SU-DHL-6 (cell line): ENCODE measurements at regions not wholly inside any gene's neighbourhood (a gene's known extent, or its start where the extent isn't known, plus 50 kb on each side); places are given as distances from the start of the nearest gene placed in this dataset.
"Not testable (repeated sequence)": the region's sequence is repeated elsewhere in the genome, so short reads cannot be mapped to it uniquely, and the experiment has no call there.

Experiments used
- H2AFZ ChIP-seq: fragments of 200-600 bp; sonication (generic); 2 replicates; pipeline ENCODE4 v1.6.1; 2014; ENCODE audit warnings: low read depth, mild to moderate bottlenecking, moderate library complexity, mixed read lengths, antibody characterized with exemption, low read length; ENCODE audit not compliant: severe bottlenecking
- H3F3A ChIP-seq: fragments of 200-600 bp; shearing (Covaris generic); 2 replicates; pipeline ENCODE4 v1.6.0; 2016; ENCODE audit warnings: antibody characterized with exemption, mild to moderate bottlenecking; ENCODE audit not compliant: insufficient read depth
- H3K27ac ChIP-seq: fragments of 200-600 bp; sonication (generic); 2 replicates; pipeline ENCODE4 v1.5.1; 2016; ENCODE audit warnings: low read depth, mild to moderate bottlenecking, low read length, moderate library complexity, mixed read lengths
- H3K27me3 ChIP-seq: fragments of 200-600 bp; sonication (generic), shearing (Covaris generic); 2 replicates; pipeline ENCODE4 v1.6.0; 2014; ENCODE audit warnings: mild to moderate bottlenecking, low read length
- H3K36me3 ChIP-seq: fragments of 200-600 bp; sonication (generic); 2 replicates; pipeline ENCODE4 v1.6.1; 2014; ENCODE audit warnings: mild to moderate bottlenecking, low read length, mixed read lengths
- H3K4me2 ChIP-seq: fragments of 300-600, 200-600 bp; shearing (Covaris generic), sonication (generic); 2 replicates; pipeline ENCODE4 v1.6.0; 2014; ENCODE audit warnings: low read length, low read depth, mild to moderate bottlenecking; ENCODE audit not compliant: poor library complexity, severe bottlenecking
- H3K4me3 ChIP-seq: fragments of 200-600 bp; sonication (generic); 2 replicates; pipeline ENCODE4 v1.5.1; 2014; ENCODE audit warnings: antibody characterized with exemption, low read length, mild to moderate bottlenecking, mixed read lengths; ENCODE audit not compliant: insufficient read depth, poor library complexity, severe bottlenecking
- H3K79me2 ChIP-seq: fragments of 200-600 bp; sonication (generic); 2 replicates; pipeline ENCODE4 v1.6.1; 2014; ENCODE audit warnings: mild to moderate bottlenecking, low read length, moderate library complexity; ENCODE audit not compliant: insufficient read depth
- H3K9ac ChIP-seq: fragments of 200-600 bp; sonication (generic); 2 replicates; pipeline ENCODE4 v1.7.0; 2014; ENCODE audit warnings: mild to moderate bottlenecking, low read length
- H3K9me2 ChIP-seq: fragments of 200-600 bp; sonication (generic); replicated peaks from 2 replicates; pipeline ENCODE4 v1.6.1; 2014; ENCODE audit warnings: low read length; ENCODE audit not compliant: insufficient read depth
- H3K9me3 ChIP-seq: fragments of 200-600 bp; sonication (generic); 2 replicates; pipeline ENCODE4 v1.6.1; 2014; ENCODE audit warnings: low read length, mixed read lengths; ENCODE audit not compliant: insufficient read depth
- H4K20me1 ChIP-seq: fragments of 200-600 bp; sonication (generic); 2 replicates; pipeline ENCODE4 v1.6.1; 2014; ENCODE audit warnings: low read depth, mild to moderate bottlenecking, antibody characterized with exemption, low read length, moderate library complexity, mixed read lengths
- EZH2phosphoT487 ChIP-seq: fragments of 200-600 bp; sonication (generic), shearing (Covaris generic); conservative IDR thresholded peaks from 2 replicates; pipeline ENCODE4 v1.6.1; 2018; ENCODE audit warnings: mild to moderate bottlenecking, antibody characterized with exemption, low read length, moderate library complexity, mixed read lengths
- TF ChIP-seq, protein P1 (sequence below): fragments of 200-600 bp; sonication (generic); IDR thresholded peaks from one replicate; pipeline ENCODE4 v1.5.1; 2017; ENCODE audit warnings: antibody characterized with exemption, mild to moderate bottlenecking, low read length, moderate library complexity; ENCODE audit not compliant: insufficient read depth, poor library complexity, severe bottlenecking

DNA sequence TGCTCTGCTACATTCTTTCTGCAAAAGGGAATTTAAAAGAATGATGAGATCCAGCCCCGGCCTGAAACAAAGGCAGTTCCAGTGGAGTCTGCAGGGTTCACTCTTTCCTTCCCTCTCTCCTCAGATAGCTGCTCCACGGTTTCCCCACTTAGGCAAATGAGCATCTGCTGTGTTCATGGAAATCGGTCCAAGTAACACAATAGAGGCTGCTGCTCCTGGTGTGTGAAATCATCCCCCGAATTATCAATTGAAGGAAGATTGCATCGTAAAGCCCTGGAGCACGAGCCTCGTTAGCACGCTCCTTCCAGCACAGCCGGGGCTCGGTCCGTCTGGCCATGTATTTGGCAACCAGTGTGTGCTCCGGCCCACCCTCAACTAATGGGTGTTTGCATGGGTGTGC lies 108.3 kb upstream of the DPP6 start:
- Histone ChIP-seq H3K36me3 (no peaks in the 10 kb centered on the region), H3K9me3 (no peaks in the 10 kb centered on the region), H3K27me3 (no peaks in the 10 kb centered on the region), H3K9ac (no peak overlapping the region), H3K27ac (no peak overlapping the region), H3F3A (no peaks in the 10 kb centered on the region), H3K4me3 (no peak overlapping the region), H2AFZ (no peak overlapping the region), H3K4me2 (no peak overlapping the region), H4K20me1 (no peaks in the 10 kb centered on the region), H3K79me2 (no peaks in the 10 kb centered on the region), H3K9me2 (no peaks in the 10 kb centered on the region)
- no peak for TF ChIP-seq EZH2phosphoT487
- TF ChIP-seq, protein P1, sequence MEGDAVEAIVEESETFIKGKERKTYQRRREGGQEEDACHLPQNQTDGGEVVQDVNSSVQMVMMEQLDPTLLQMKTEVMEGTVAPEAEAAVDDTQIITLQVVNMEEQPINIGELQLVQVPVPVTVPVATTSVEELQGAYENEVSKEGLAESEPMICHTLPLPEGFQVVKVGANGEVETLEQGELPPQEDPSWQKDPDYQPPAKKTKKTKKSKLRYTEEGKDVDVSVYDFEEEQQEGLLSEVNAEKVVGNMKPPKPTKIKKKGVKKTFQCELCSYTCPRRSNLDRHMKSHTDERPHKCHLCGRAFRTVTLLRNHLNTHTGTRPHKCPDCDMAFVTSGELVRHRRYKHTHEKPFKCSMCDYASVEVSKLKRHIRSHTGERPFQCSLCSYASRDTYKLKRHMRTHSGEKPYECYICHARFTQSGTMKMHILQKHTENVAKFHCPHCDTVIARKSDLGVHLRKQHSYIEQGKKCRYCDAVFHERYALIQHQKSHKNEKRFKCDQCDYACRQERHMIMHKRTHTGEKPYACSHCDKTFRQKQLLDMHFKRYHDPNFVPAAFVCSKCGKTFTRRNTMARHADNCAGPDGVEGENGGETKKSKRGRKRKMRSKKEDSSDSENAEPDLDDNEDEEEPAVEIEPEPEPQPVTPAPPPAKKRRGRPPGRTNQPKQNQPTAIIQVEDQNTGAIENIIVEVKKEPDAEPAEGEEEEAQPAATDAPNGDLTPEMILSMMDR, result no peak

DNA sequence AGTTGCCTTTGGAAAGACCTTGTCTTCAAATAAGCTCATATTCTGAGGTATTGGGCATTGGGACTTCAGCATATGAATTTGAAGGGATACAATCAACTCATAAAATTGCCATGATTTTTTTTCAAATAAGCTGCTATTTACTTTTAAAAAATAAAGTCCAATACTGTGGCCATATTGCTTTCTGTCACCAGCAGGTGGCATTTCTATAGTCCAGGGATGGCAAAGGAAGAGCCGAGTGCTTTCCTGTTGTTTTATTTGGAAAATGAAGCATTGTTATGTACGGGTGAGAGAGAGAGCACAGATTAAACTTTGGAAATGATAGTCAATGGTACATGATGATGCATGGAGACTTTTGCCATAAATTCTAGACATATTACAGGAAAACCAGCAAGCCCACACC lies 104.1 kb upstream of the DPP6 start:
- Histone ChIP-seq H3K9me2 (no peaks in the 10 kb centered on the region), H3K9me3 (no peaks in the 10 kb centered on the region), H3F3A (no peaks in the 10 kb centered on the region), H3K27me3 (no peaks in the 10 kb centered on the region), H3K27ac (no peak overlapping the region), H2AFZ (no peak overlapping the region), H3K79me2 (no peaks in the 10 kb centered on the region), H3K9ac (no peak overlapping the region), H3K4me2 (no peak overlapping the region), H3K36me3 (no peaks in the 10 kb centered on the region), H3K4me3 (no peak overlapping the region), H4K20me1 (no peaks in the 10 kb centered on the region)
- TF ChIP-seq EZH2phosphoT487, result no peak
- TF ChIP-seq, protein P1, result no peak

DNA sequence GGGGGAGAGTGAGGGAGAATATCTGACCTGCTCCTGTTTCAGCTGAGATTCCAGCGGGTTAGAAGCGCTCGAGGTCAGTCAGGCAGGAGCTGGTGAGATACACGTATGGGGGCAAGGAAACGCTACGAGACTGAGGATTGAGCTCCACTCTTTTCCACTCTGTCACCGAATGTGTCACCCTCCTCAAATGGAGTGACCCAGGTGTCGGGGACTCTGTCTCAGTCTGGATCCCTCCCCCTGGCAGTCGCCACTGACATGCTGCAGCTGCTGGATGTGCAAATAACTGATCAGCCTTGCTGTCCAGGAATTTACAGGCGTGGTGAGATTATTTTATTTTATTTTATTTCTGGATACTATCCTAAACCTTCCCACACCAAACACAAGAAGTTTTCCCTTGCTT lies 100.9 kb upstream of the DPP6 start:
- H4K20me1 ChIP-seq, result no peaks in the 10 kb centered on the region
- no peak overlapping the region for H3K4me3 ChIP-seq
- H3K27ac ChIP-seq, result no peak overlapping the region
- no peak overlapping the region for H3K4me2 ChIP-seq
- H3K9me2 ChIP-seq, result no peaks in the 10 kb centered on the region
- H3K27me3 ChIP-seq, result no peaks in the 10 kb centered on the region
- H3K9me3 ChIP-seq, result no peaks in the 10 kb centered on the region
- H3K36me3 ChIP-seq, result no peaks in the 10 kb centered on the region
- TF ChIP-seq, protein P1, result no peak
- no peak for TF ChIP-seq EZH2phosphoT487
- H3K9ac ChIP-seq, result no peak overlapping the region
- no peaks in the 10 kb centered on the region for H3F3A ChIP-seq
- H3K79me2 ChIP-seq, result no peaks in the 10 kb centered on the region
- H2AFZ ChIP-seq, result no peak overlapping the region

DNA sequence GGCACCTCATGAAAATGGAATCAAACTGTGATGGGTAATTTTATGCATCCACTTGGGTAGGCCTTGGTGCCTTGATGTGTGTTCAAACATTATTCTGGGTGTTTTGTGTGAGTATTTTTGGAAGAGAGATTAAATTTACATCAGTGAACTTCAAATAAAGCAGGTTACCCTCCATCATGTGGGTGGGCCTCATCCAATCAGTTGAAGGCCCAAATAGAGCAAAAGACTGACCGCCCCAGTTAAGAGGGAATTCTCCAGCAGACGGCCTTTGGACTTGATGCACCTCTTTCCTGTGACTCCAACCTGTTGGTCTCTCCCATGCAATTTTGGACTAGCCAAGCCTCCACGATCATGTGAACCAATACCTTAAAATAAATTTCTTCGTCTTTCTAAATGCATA lies 97.7 kb upstream of the DPP6 start:
- Histone ChIP-seq H3K36me3 (no peaks in the 10 kb centered on the region), H3K27ac (no peak overlapping the region), H3K9me2 (no peaks in the 10 kb centered on the region), H3K9ac (no peak overlapping the region), H3F3A (no peaks in the 10 kb centered on the region), H3K79me2 (no peaks in the 10 kb centered on the region), H4K20me1 (no peaks in the 10 kb centered on the region), H3K27me3 (no peaks in the 10 kb centered on the region), H3K4me2 (no peak overlapping the region), H2AFZ (no peak overlapping the region), H3K4me3 (no peak overlapping the region), H3K9me3 (no peaks in the 10 kb centered on the region)
- no peak for TF ChIP-seq EZH2phosphoT487
- TF ChIP-seq, protein P1, result no peak

DNA sequence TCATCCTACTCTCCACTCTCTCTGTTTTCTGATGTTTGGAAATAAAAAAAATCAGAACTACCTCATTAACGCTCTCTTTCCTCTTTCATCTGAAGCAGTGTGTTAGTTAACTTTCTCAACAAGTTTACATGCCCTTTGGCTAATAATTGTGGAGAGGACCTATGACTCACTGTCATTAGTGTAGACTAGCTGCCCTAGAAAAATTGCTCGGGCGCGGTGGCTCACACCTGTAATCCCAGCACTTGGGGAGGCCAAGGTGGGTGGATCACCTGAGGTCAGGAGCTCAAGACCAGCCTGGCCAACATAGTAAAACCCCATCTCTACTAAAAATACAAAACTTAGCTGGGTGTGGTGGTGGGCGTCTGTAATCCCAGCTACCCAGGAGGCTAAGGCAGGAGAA lies 94.5 kb upstream of the DPP6 start:
- H3K27me3 ChIP-seq, H3K4me2 ChIP-seq, H4K20me1 ChIP-seq, H3K79me2 ChIP-seq, H3K9ac ChIP-seq, H3K36me3 ChIP-seq, H2AFZ ChIP-seq, H3K9me2 ChIP-seq, H3K9me3 ChIP-seq, H3K4me3 ChIP-seq, H3K27ac ChIP-seq, H3F3A ChIP-seq: not testable (repeated sequence)
